GM18951 (cell line): ENCODE measurements at regions not wholly inside any gene's neighbourhood (a gene's known extent, or its start where the extent isn't known, plus 50 kb on each side); places are given as distances from the start of the nearest gene placed in this dataset.

ENCODE experiments used
- POLR2A ChIP-seq: IDR thresholded peaks from 4 replicates; pipeline ENCODE4 v1.6.1; 2011; ENCODE audit warnings: mild to moderate bottlenecking; ENCODE audit not compliant: insufficient read length, insufficient read depth; ENCODE audit errors: extremely low read depth
- in situ Hi-C: fragments of 300-500 bp; cut with MboI; formaldehyde crosslinking; loops from one replicate; pipeline ENCODE4 v1.12.0; 2022; ENCODE audit warnings: low sequenced_read_pairs, mixed read lengths, inconsistent platforms; ENCODE audit not compliant: unreplicated experiment

DNA sequence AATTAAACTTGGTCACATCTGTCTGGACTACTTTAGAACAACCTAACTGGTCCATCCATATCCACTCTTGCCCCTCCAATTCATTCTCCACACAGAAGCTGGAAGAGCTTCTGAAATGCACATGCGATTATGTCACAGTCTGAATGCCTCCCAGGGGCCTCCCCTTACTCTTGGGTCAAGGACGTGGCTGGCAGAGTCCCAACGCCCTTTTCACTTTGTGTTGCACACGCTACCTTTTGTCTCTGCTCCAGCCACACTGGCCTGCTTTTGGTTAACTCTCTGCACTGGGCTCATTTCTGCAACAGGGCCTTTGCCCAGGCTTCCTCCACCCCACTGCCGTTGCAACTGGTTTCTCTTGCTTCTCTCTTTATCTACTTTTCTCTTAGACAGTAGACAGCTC is 245.2 kb downstream of the IL20RB start:
- TF ChIP-seq POLR2A = no peak
- in situ Hi-C loops = no loop called here

GRCh38 chr3:137204409-137204808 is 246.6 kb downstream of the IL20RB start:
- in situ Hi-C loops = no loop called here
- TF ChIP-seq POLR2A = no peak

GRCh38 chr3:137205394-137206045 is 247.7 kb downstream of the IL20RB start:
- TF ChIP-seq POLR2A = no peak
- in situ Hi-C loops = no loop called here

DNA sequence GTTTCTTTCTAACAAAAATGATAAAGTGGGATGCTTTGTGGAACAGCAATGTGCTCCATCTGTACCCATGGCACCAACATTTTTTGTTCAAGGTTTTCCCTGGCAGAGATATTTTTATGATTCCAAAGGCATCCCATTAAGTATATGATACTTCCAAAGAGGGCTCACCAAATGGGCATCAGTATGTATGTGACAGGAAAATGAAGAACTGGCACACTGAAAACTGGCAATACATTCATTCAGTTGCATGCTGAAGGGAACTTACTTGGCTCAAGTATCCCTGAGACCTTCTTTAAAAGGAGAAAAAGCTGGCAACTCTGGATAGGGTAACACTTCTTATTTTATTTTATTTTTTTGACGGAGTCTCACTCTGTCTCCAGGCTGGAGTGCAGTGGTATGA is 249.8 kb downstream of the IL20RB start:
- TF ChIP-seq POLR2A = no peak
- in situ Hi-C loops = no loop called here

DNA sequence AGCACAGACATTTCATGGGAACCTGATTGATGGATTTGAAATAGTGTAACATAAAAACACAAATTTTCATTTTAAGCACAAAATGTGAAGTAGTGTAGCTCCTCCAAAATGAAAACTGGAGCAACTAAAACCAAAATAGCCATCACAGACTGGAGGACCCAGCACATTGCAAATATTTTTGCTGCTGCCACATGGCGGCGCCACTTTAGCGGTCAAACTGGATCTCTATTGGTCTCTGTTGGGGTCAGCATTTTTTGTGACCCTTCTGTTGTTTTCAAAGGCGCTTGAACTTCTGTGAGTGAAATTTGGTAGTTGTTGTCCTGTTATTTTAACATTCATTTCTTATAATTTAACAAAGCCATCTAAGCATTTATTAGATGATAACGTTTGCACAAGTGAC is 259.9 kb downstream of the IL20RB start:
- in situ Hi-C loops = no loop called here
- TF ChIP-seq POLR2A = no peak

DNA sequence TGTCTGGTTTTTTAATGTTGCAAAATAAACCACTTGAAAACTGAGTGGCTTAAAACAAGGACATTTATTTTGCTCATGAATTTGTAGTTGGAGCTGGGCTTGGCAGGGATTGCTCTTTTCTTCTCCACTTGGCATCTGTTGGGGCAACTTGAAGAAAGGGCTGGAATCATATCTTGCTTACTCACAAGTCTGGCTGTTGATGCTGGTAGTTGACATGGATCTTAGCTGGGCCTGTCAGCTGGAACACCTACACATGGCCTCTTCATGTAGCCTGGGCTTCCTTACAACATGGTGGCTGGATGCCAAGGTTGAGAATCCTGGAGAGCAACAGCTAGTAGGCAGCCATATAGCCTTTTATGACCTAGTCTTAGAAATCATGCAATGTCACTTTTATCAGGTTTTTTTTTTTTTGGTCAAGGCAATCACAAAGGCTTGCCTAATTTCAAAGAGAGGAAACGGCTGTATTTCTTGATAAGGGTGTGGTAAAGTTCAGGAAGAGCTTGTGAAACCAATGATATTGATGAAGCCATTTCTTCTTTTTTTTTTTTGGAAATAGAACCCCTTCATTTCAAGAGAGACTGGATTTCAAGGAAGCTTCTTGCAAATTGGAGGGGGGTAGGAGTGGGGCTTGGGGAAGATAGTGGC is 262.1 kb downstream of the IL20RB start:
- no peak for TF ChIP-seq POLR2A
- in situ Hi-C loops = no loop called here

GRCh38 chr3:137222736-137223225 is 265.0 kb downstream of the IL20RB start:
- TF ChIP-seq POLR2A = no peak
- in situ Hi-C loops = no loop called here

- in situ Hi-C loops = no loop called here
- no peak for TF ChIP-seq POLR2A
Observed at GRCh38 chr3:137224464-137224863, 266.7 kb downstream of the IL20RB start.

- TF ChIP-seq POLR2A = no peak
- in situ Hi-C loops = no loop called here
Observed at GRCh38 chr3:137242836-137243400, 285.1 kb downstream of the IL20RB start.

GRCh38 chr3:137246491-137246890 is 288.7 kb downstream of the IL20RB start:
- no peak for TF ChIP-seq POLR2A
- in situ Hi-C loops = no loop called here

- TF ChIP-seq POLR2A = no peak
- in situ Hi-C loops = no loop called here
Observed at GRCh38 chr3:137249311-137249940, 291.6 kb downstream of the IL20RB start.

DNA sequence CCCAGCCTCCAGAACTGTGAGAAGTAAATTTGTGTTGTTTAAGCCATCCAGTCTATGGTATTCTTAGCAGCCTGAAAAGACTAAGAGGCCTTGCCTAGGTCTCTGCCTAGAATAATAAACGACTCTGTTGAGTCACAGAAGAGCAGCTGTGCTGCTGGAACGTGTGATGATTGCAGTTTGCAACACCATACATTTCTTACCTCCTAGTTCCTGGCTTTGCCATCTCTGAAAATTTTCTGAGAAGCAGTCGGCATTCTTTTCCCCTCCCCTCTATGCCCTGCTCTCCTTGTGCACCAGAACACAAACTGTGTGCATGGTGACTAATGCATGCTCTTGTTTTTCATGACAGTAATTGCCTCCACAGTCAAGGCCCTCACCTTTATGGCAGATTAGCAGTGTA is 301.3 kb downstream of the IL20RB start:
- in situ Hi-C loops = no loop called here
- TF ChIP-seq POLR2A = no peak

DNA sequence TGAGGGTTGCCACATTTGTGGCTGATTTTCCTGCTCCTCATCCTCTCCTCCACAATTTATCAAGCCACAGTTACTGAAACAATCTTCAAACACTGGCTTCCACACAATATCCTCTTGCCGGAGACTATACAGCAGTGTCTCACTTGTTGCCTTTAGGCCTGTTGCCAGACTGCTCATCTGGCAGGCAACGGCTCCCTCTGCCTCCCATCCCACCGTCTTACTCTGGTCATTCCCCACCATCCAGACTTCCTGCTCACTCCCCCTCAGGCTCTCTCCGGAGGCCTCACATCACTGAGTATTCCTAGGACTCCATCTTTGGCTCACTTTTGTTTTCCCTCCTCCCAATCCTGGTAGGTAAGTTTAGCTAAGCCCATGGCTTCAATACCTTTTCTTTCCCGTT is 301.9 kb downstream of the IL20RB start:
- in situ Hi-C loops = no loop called here
- TF ChIP-seq POLR2A = no peak
